ENCODE measurements at regions not wholly inside any gene's neighbourhood (a gene's known extent, or its start where the extent isn't known, plus 50 kb on each side); places are given as distances from the start of the nearest gene placed in this dataset.
"Not testable (repeated sequence)": the region's sequence is repeated elsewhere in the genome, so short reads cannot be mapped to it uniquely, and the experiment has no call there.

- no peak for DNase-seq
These were observed 180.9 kb upstream of the DEPDC1 start for GRCh38 chr1:68677684-68678351.

GRCh38 chr1:68696221-68696620 is 199.3 kb upstream of the DEPDC1 start:
- no peak for DNase-seq

- DNase-seq = no peak
These were observed 207.1 kb upstream of the DEPDC1 start for GRCh38 chr1:68703921-68704354.

- DNase-seq = no peak
These were observed 208.0 kb upstream of the DEPDC1 start for GRCh38 chr1:68704800-68705443.

- no peak for DNase-seq
These were observed 208.6 kb upstream of the DEPDC1 start for GRCh38 chr1:68705466-68705865.

GRCh38 chr1:68706639-68707317 is 209.9 kb upstream of the DEPDC1 start:
- no peak for DNase-seq

GRCh38 chr1:68717330-68717729 is 220.4 kb upstream of the DEPDC1 start:
- no peak for DNase-seq

GRCh38 chr1:68720476-68720875 is 223.6 kb upstream of the DEPDC1 start:
- no peak for DNase-seq

GRCh38 chr1:68723791-68724190 is 226.9 kb upstream of the DEPDC1 start:
- DNase-seq = no peak

- no peak for DNase-seq
These were observed 228.3 kb upstream of the DEPDC1 start for GRCh38 chr1:68725001-68725752.

GRCh38 chr1:68739486-68739885 is 242.6 kb upstream of the DEPDC1 start:
- DNase-seq = not testable (repeated sequence)

GRCh38 chr1:68745011-68745410 is 248.1 kb upstream of the DEPDC1 start:
- no peak for DNase-seq

- DNase-seq = no peak
These were observed 248.6 kb upstream of the DEPDC1 start for GRCh38 chr1:68745451-68745850.

- DNase-seq = no peak
These were observed 249.5 kb upstream of the DEPDC1 start for GRCh38 chr1:68746378-68746777.

GRCh38 chr1:68751723-68752122 is 254.8 kb upstream of the DEPDC1 start:
- DNase-seq = no peak

- DNase-seq = no peak
These were observed 261.9 kb upstream of the DEPDC1 start for GRCh38 chr1:68758666-68759209.

GRCh38 chr1:68767941-68768340 is 271.1 kb upstream of the DEPDC1 start:
- no peak for DNase-seq

GRCh38 chr1:68770817-68771216 is 273.9 kb upstream of the DEPDC1 start:
- no peak for DNase-seq

- no peak for DNase-seq
These were observed 281.0 kb upstream of the DEPDC1 start for GRCh38 chr1:68777851-68778250.

GRCh38 chr1:68779841-68780240 is 283.0 kb upstream of the DEPDC1 start:
- DNase-seq = not testable (repeated sequence)

GRCh38 chr1:68780919-68781318 is 284.0 kb upstream of the DEPDC1 start:
- no peak for DNase-seq

- DNase-seq = no peak
These were observed 286.0 kb upstream of the DEPDC1 start for GRCh38 chr1:68782890-68783289.

- DNase-seq = no peak
These were observed 288.4 kb upstream of the DEPDC1 start for GRCh38 chr1:68785328-68785727.

All from AML-193 (cell line).